OCI-LY3 (cell line): ENCODE measurements at regions not wholly inside any gene's neighbourhood (a gene's known extent, or its start where the extent isn't known, plus 50 kb on each side); places are given as distances from the start of the nearest gene placed in this dataset.

ENCODE experiments used
- H2AFZ ChIP-seq: fragments of 200-600, 300-600 bp; shearing (Covaris generic); 2 replicates; pipeline ENCODE4 v1.6.0; 2014; ENCODE audit warnings: antibody characterized with exemption, low read depth, low read length
- H3K27ac ChIP-seq: fragments of 200-600, 300-600 bp; sonication (generic); 2 replicates; pipeline ENCODE4 v1.5.1; 2014; ENCODE audit warnings: mild to moderate bottlenecking, low read length, moderate library complexity, mixed read lengths
- H3K27me3 ChIP-seq: fragments of 200-600, 300-600 bp; sonication (generic); 2 replicates; pipeline ENCODE4 v1.6.1; 2014; ENCODE audit warnings: low read depth, low read length, mixed read lengths
- H3K36me3 ChIP-seq: fragments of 200-600, 300-600 bp; sonication (generic); replicated peaks from 2 replicates; pipeline ENCODE3; 2014; ENCODE audit warnings: low read depth, low read length, mixed read lengths
- H3K4me1 ChIP-seq: fragments of 300-600, 200-600 bp; sonication (generic); 2 replicates; pipeline ENCODE4 v1.6.1; 2014; ENCODE audit warnings: low read length, mixed read lengths
- H3K4me2 ChIP-seq: fragments of 200-600, 300-600 bp; sonication (generic); 2 replicates; pipeline ENCODE4 v1.6.1; 2014; ENCODE audit warnings: low read length, mixed read lengths
- H3K4me3 ChIP-seq: fragments of 300-600, 200-600 bp; sonication (generic); 2 replicates; pipeline ENCODE4 v1.5.1; 2014; ENCODE audit warnings: antibody characterized with exemption, mild to moderate bottlenecking, low read length, moderate library complexity
- H3K79me2 ChIP-seq: fragments of 300-600, 200-600 bp; shearing (Covaris generic); 2 replicates; pipeline ENCODE4 v1.6.1; 2014; ENCODE audit warnings: mild to moderate bottlenecking, low read length, mixed read lengths
- H3K9ac ChIP-seq: fragments of 300-600, 200-600 bp; shearing (Covaris generic); 2 replicates; pipeline ENCODE4 v1.6.0; 2014; ENCODE audit warnings: mild to moderate bottlenecking, low read length, moderate library complexity
- H3K9me3 ChIP-seq: fragments of 200-600, 300-600 bp; shearing (Covaris generic); 2 replicates; pipeline ENCODE4 v1.6.1; 2014; ENCODE audit warnings: low read length, mixed read lengths; ENCODE audit not compliant: insufficient read depth
- H4K20me1 ChIP-seq: fragments of 200-600, 300-600 bp; sonication (generic); 2 replicates; pipeline ENCODE4 v1.6.1; 2016; ENCODE audit warnings: low read length, mixed read lengths; ENCODE audit not compliant: insufficient read depth
- CTCF ChIP-seq: fragments of 200-600, 300-600 bp; sonication (generic); IDR thresholded peaks from 2 replicates; pipeline ENCODE4 v1.5.1; 2014; ENCODE audit warnings: antibody characterized with exemption, low read length, low read depth
- EZH2phosphoT487 ChIP-seq: fragments of 200-600 bp; shearing (Covaris generic); IDR thresholded peaks from 2 replicates; pipeline ENCODE4 v1.6.1; 2018; ENCODE audit warnings: antibody characterized with exemption, mixed run types, low read depth

DNA sequence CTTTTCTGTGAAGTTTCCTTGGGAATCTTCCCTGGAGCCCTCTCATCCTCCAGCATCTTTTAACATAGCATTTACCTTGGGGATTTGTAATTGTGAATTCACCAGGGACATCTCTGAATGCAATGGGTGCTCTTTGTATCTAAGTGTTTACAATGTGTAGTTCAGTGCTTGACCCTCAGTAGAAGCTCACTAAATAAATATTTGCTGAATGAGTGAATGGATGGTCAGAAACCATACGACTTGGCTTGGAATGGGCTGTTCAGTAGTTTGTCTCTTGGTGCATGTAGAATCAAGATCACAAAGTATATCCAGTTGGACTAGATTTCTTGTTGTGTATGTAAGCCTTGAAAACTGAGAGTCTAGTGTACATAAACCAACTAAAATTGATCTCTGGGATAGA is 81.8 kb upstream of the MEF2C start:
- no peaks in the 10 kb centered on the region for H4K20me1 ChIP-seq

DNA sequence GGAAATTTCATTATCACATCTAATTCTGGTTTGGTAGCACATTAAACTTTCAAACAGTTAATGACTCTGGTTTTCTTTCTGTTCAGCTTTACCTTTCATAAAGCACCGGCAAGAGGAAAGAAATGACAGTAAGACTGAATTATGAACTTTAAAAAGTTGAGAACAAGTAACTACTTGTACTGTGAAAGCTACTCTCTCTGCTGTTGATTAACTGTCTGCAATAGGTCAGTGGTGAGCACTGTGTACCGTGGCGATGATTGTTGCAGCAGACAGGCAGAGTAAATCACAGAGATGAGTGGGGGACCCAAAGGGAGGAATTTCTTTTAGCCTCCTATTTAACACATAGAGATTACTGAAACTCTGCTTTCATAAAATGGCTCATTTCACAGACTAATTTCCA is 74.0 kb upstream of the MEF2C start:
- Histone ChIP-seq H3K9ac (no peak overlapping the region), H3K79me2 (no peaks in the 10 kb centered on the region), H2AFZ (no peak overlapping the region), H3K27me3 (no peaks in the 10 kb centered on the region), H3K27ac (no peak overlapping the region), H3K4me1 (peaks cover 5% of the 10 kb centered on the region; the same call in 1 of the 2 replicates), H4K20me1 (no peaks in the 10 kb centered on the region), H3K9me3 (no peaks in the 10 kb centered on the region), H3K36me3 (no peaks in the 10 kb centered on the region), H3K4me3 (no peak overlapping the region), H3K4me2 (no peak overlapping the region)
- no peak for TF ChIP-seq EZH2phosphoT487
- TF ChIP-seq CTCF, result no peak

More for the DNA sequence above, 81.8 kb upstream of the MEF2C start:
- H3K27ac ChIP-seq, result no peak overlapping the region
- no peak overlapping the region for H3K9ac ChIP-seq
- no peaks in the 10 kb centered on the region for H3K36me3 ChIP-seq
- H3K79me2 ChIP-seq, result no peaks in the 10 kb centered on the region
- no peaks in the 10 kb centered on the region for H3K4me1 ChIP-seq
- no peak overlapping the region for H3K4me3 ChIP-seq
- H3K9me3 ChIP-seq, result no peaks in the 10 kb centered on the region
- no peak overlapping the region for H3K4me2 ChIP-seq
- H2AFZ ChIP-seq, result no peak overlapping the region
- H3K27me3 ChIP-seq, result no peaks in the 10 kb centered on the region
- TF ChIP-seq EZH2phosphoT487, result no peak
- no peak for TF ChIP-seq CTCF

- no peak overlapping the region for H3K9ac ChIP-seq
- peaks cover 5% of the 10 kb centered on the region; the same call in 1 of the 2 replicates for H3K4me1 ChIP-seq
- H2AFZ ChIP-seq, result no peak overlapping the region
- H3K4me2 ChIP-seq, result no peak overlapping the region
- no peaks in the 10 kb centered on the region for H3K36me3 ChIP-seq
- no peak for TF ChIP-seq EZH2phosphoT487
- TF ChIP-seq CTCF, result no peak
- H4K20me1 ChIP-seq, result no peaks in the 10 kb centered on the region
- H3K27me3 ChIP-seq, result no peaks in the 10 kb centered on the region
- no peak overlapping the region for H3K4me3 ChIP-seq
- H3K79me2 ChIP-seq, result no peaks in the 10 kb centered on the region
- no peak overlapping the region for H3K27ac ChIP-seq
- H3K9me3 ChIP-seq, result no peaks in the 10 kb centered on the region
Measured at GRCh38 chr5:88956416-88956815, 73.4 kb upstream of the MEF2C start.

GRCh38 chr5:88955403-88955802 is 72.4 kb upstream of the MEF2C start:
- Histone ChIP-seq H3K36me3 (no peaks in the 10 kb centered on the region), H4K20me1 (no peaks in the 10 kb centered on the region), H3K9ac (no peak overlapping the region), H3K27me3 (no peaks in the 10 kb centered on the region), H3K4me3 (no peak overlapping the region), H3K4me1 (peaks cover 9% of the 10 kb centered on the region), H2AFZ (no peak overlapping the region), H3K79me2 (no peaks in the 10 kb centered on the region), H3K27ac (no peak overlapping the region), H3K4me2 (no peak overlapping the region), H3K9me3 (no peaks in the 10 kb centered on the region)
- TF ChIP-seq CTCF, result no peak
- no peak for TF ChIP-seq EZH2phosphoT487
